HG03469 (cell line): ENCODE measurements at regions not wholly inside any gene's neighbourhood (a gene's known extent, or its start where the extent isn't known, plus 50 kb on each side); places are given as distances from the start of the nearest gene placed in this dataset.
"Not testable (repeated sequence)": the region's sequence is repeated elsewhere in the genome, so short reads cannot be mapped to it uniquely, and the experiment has no call there.

ENCODE experiments used
- ATAC-seq: cut with Tn5 transposase; IDR thresholded peaks from one replicate; pipeline ENCODE4 v1.9.1; 2021; ENCODE audit warnings: mild to moderate bottlenecking, moderate library complexity, moderate number of reproducible peaks; ENCODE audit not compliant: unreplicated experiment

- ATAC-seq = no peak
Measured at GRCh38 chr6:2611092-2611491, 139.6 kb downstream of the MYLK4 start.

- no peak for ATAC-seq
Measured at GRCh38 chr6:2608503-2608902, 142.2 kb downstream of the MYLK4 start.

GRCh38 chr6:2600363-2600762, 150.4 kb downstream of the MYLK4 start:
- no peak for ATAC-seq

- no peak for ATAC-seq
Measured at GRCh38 chr6:2599817-2600216, 150.9 kb downstream of the MYLK4 start.

- ATAC-seq = no peak
Measured at GRCh38 chr6:2598867-2599266, 151.9 kb downstream of the MYLK4 start.

GRCh38 chr6:2597991-2598390, 152.7 kb downstream of the MYLK4 start:
- no peak for ATAC-seq

GRCh38 chr6:2597457-2597856, 153.3 kb downstream of the MYLK4 start:
- ATAC-seq = not testable (repeated sequence)

GRCh38 chr6:2596222-2596621, 154.5 kb downstream of the MYLK4 start:
- no peak for ATAC-seq

- no peak for ATAC-seq
Measured at GRCh38 chr6:2594868-2595267, 155.9 kb downstream of the MYLK4 start.

GRCh38 chr6:2593167-2593566, 157.6 kb downstream of the MYLK4 start:
- ATAC-seq = no peak

GRCh38 chr6:2589171-2589661, 161.5 kb downstream of the MYLK4 start:
- ATAC-seq = no peak

- no peak for ATAC-seq
Measured at GRCh38 chr6:2583459-2583858, 167.3 kb downstream of the MYLK4 start.

GRCh38 chr6:2582268-2582667, 168.5 kb downstream of the MYLK4 start:
- no peak for ATAC-seq

GRCh38 chr6:2581611-2582010, 169.1 kb downstream of the MYLK4 start:
- no peak for ATAC-seq

GRCh38 chr6:2581011-2581410, 169.7 kb downstream of the MYLK4 start:
- no peak for ATAC-seq

GRCh38 chr6:2579804-2580570, 170.7 kb downstream of the MYLK4 start:
- no peak for ATAC-seq

- ATAC-seq = no peak
Measured at GRCh38 chr6:2579241-2579761, 171.4 kb downstream of the MYLK4 start.

GRCh38 chr6:2578767-2579166, 172.0 kb downstream of the MYLK4 start:
- no peak for ATAC-seq

- no peak for ATAC-seq
Measured at GRCh38 chr6:2576499-2576898, 174.2 kb downstream of the MYLK4 start.

- no peak for ATAC-seq
Measured at GRCh38 chr6:2575236-2575635, 175.5 kb downstream of the MYLK4 start.

GRCh38 chr6:2569420-2569819, 181.3 kb downstream of the MYLK4 start:
- not testable (repeated sequence) for ATAC-seq

GRCh38 chr6:2566048-2566447, 184.7 kb downstream of the MYLK4 start:
- no peak for ATAC-seq

- no peak for ATAC-seq
Measured at GRCh38 chr6:2565499-2565898, 185.2 kb downstream of the MYLK4 start.
